Endodermal cell (in vitro differentiated cells): ENCODE measurements at regions not wholly inside any gene's neighbourhood (a gene's known extent, or its start where the extent isn't known, plus 50 kb on each side); places are given as distances from the start of the nearest gene placed in this dataset.

Experiments used
- DNase-seq: peaks from one replicate; pipeline ENCODE4 v3.0.0-alpha.2; 2017
- H3K27ac ChIP-seq: 2 replicates; pipeline ENCODE4 v1.5.1; 2013; ENCODE audit warnings: mild to moderate bottlenecking, low read depth, low read length, moderate library complexity
- H3K27me3 ChIP-seq: 2 replicates; pipeline ENCODE4 v1.6.1; 2013; ENCODE audit warnings: mild to moderate bottlenecking, low read length, moderate library complexity; ENCODE audit not compliant: insufficient read depth, control insufficient read depth, poor library complexity, severe bottlenecking
- H3K36me3 ChIP-seq: 2 replicates; pipeline ENCODE4 v1.7.0; 2013; ENCODE audit warnings: mild to moderate bottlenecking, low read length, moderate library complexity; ENCODE audit not compliant: control insufficient read depth, insufficient read depth
- H3K4me1 ChIP-seq: one replicate; pipeline ENCODE4 v1.7.0; 2013; ENCODE audit warnings: low read length; ENCODE audit not compliant: control insufficient read depth, insufficient read depth
- H3K4me3 ChIP-seq: 2 replicates; pipeline ENCODE4 v1.5.1; 2013; ENCODE audit warnings: mild to moderate bottlenecking, low read length, moderate library complexity
- H3K9ac ChIP-seq: 2 replicates; pipeline ENCODE4 v1.6.1; 2013; ENCODE audit warnings: mild to moderate bottlenecking, low read length, moderate library complexity; ENCODE audit not compliant: poor library complexity, severe bottlenecking; ENCODE audit errors: extremely low read depth
- H3K9me3 ChIP-seq: 2 replicates; pipeline ENCODE4 v1.6.1; 2013; ENCODE audit warnings: mild to moderate bottlenecking, low read length, moderate library complexity; ENCODE audit not compliant: control insufficient read depth
- H3K27ac Mint-ChIP-seq: 2 replicates; pipeline ENCODE4 v1.8.0; 2020; ENCODE audit warnings: mixed read lengths
- H3K27me3 Mint-ChIP-seq: 2 replicates; pipeline ENCODE4 v1.8.0; 2021; ENCODE audit warnings: mild to moderate bottlenecking, mixed read lengths; ENCODE audit not compliant: insufficient read depth
- H3K36me3 Mint-ChIP-seq: 2 replicates; pipeline ENCODE4 v1.8.0; 2020; ENCODE audit warnings: low read depth, mixed read lengths
- H3K4me1 Mint-ChIP-seq: 2 replicates; pipeline ENCODE4 v1.8.0; 2020; ENCODE audit warnings: mixed read lengths
- H3K4me3 Mint-ChIP-seq: 2 replicates; pipeline ENCODE4 v1.8.0; 2020; ENCODE audit warnings: mild to moderate bottlenecking, moderate library complexity, mixed read lengths
- H3K9me3 Mint-ChIP-seq: 2 replicates; pipeline ENCODE4 v1.8.0; 2020; ENCODE audit warnings: mild to moderate bottlenecking, mixed read lengths
- CTCF ChIP-seq: fragments of 200-600 bp; sonication (generic); conservative IDR thresholded peaks from 2 replicates; pipeline ENCODE4 v1.5.0; 2021; ENCODE audit warnings: antibody characterized with exemption, mild to moderate bottlenecking
- WGBS, 2 experiments: methylation state at CpG; one replicate each; pipeline versions ENCODE4 v1.1.5 to v1.1.7; 2013; ENCODE audit warnings: missing lambda C conversion rate in 2 of 2, mixed read lengths in 1 of 2; ENCODE audit not compliant: insufficient coverage in 1 of 2, insufficient read length in 1 of 2; 5-methylcytosine and 5-hydroxymethylcytosine counted together

- no peak for TF ChIP-seq CTCF
- no peaks in the 10 kb centered on the region for H3K36me3 Mint-ChIP-seq
Observed at GRCh38 chr2:186135686-186136085, 350.4 kb upstream of the ZC3H15 start.

GRCh38 chr2:186136860-186137259, 349.2 kb upstream of the ZC3H15 start:
- no peaks in the 10 kb centered on the region for H3K9me3 Mint-ChIP-seq
- no peak for DNase-seq
- Histone ChIP-seq H3K9me3 (no peaks in the 10 kb centered on the region), H3K9ac (no peak overlapping the region), H3K4me3 (no peak overlapping the region), H3K4me1 (no peaks in the 10 kb centered on the region), H3K36me3 (no peaks in the 10 kb centered on the region), H3K27ac (no peak overlapping the region), H3K27me3 (no peaks in the 10 kb centered on the region)
- H3K27ac Mint-ChIP-seq: no peak overlapping the region
- TF ChIP-seq CTCF: no peak
- no peaks in the 10 kb centered on the region for H3K27me3 Mint-ChIP-seq
- H3K4me1 Mint-ChIP-seq: no peaks in the 10 kb centered on the region
- H3K36me3 Mint-ChIP-seq: no peaks in the 10 kb centered on the region
- H3K4me3 Mint-ChIP-seq: no peak overlapping the region

More at GRCh38 chr2:186135686-186136085, 350.4 kb upstream of the ZC3H15 start:
- Histone ChIP-seq H3K36me3 (no peaks in the 10 kb centered on the region), H3K27ac (no peak overlapping the region), H3K9ac (no peak overlapping the region), H3K27me3 (no peaks in the 10 kb centered on the region), H3K9me3 (no peaks in the 10 kb centered on the region), H3K4me1 (no peaks in the 10 kb centered on the region), H3K4me3 (no peak overlapping the region)
- Mint-ChIP-seq H3K9me3 (no peaks in the 10 kb centered on the region), H3K27ac (no peak overlapping the region), H3K4me3 (no peak overlapping the region), H3K4me1 (peaks cover 3% of the 10 kb centered on the region), H3K27me3 (no peaks in the 10 kb centered on the region)
- WGBS, 2 experiments: 90 to 96% methylated on average over 1 of the region's 1 CpG
- no peak for DNase-seq

- no peaks in the 10 kb centered on the region for H3K36me3 Mint-ChIP-seq
- H3K27ac ChIP-seq: no peak overlapping the region
- H3K4me3 Mint-ChIP-seq: no peak overlapping the region
- no peak overlapping the region for H3K9ac ChIP-seq
- H3K4me3 ChIP-seq: no peak overlapping the region
- no peak overlapping the region for H3K27ac Mint-ChIP-seq
- no peak for TF ChIP-seq CTCF
- H3K36me3 ChIP-seq: no peaks in the 10 kb centered on the region
- H3K27me3 Mint-ChIP-seq: no peaks in the 10 kb centered on the region
- H3K27me3 ChIP-seq: no peaks in the 10 kb centered on the region
- WGBS, 2 experiments: 71 to 93% methylated on average over 1 to 2 of the region's 2 CpGs
- H3K4me1 ChIP-seq: no peaks in the 10 kb centered on the region
- H3K9me3 Mint-ChIP-seq: no peaks in the 10 kb centered on the region
- no peaks in the 10 kb centered on the region for H3K4me1 Mint-ChIP-seq
- DNase-seq: no peak
- no peaks in the 10 kb centered on the region for H3K9me3 ChIP-seq
Observed at GRCh38 chr2:186138845-186139244, 347.2 kb upstream of the ZC3H15 start.
